GM12891 (cell line): ENCODE measurements at regions not wholly inside any gene's neighbourhood (a gene's known extent, or its start where the extent isn't known, plus 50 kb on each side); places are given as distances from the start of the nearest gene placed in this dataset.

Experiments
- DNase-seq: peaks from one replicate; pipeline ENCODE4 v3.0.0; 2011; ENCODE audit warnings: low spot score; ENCODE audit not compliant: insufficient read length
- FAIRE-seq: peaks from 2 replicates; lab custom pipeline; 2011; peaks lifted over from hg19 to GRCh38; lab: Jason Lieb, UNC
- PAX5 ChIP-seq: IDR thresholded peaks from 2 replicates; pipeline ENCODE4 v1.6.1; 2011; ENCODE audit warnings: low read length, moderate library complexity, mild to moderate bottlenecking; ENCODE audit not compliant: insufficient read depth, severe bottlenecking
- POLR2A ChIP-seq: IDR thresholded peaks from 2 replicates; pipeline ENCODE4 v1.6.1; 2011; ENCODE audit warnings: low read depth, low read length, control low read depth
- POLR2AphosphoS5 ChIP-seq: IDR thresholded peaks from 2 replicates; pipeline ENCODE4 v1.6.1; 2011; ENCODE audit warnings: low read depth, low read length, control low read depth
- POU2F2 ChIP-seq: IDR thresholded peaks from 2 replicates; pipeline ENCODE4 v1.6.1; 2011; ENCODE audit warnings: low read depth, mild to moderate bottlenecking, control low read depth, low read length, moderate library complexity
- SPI1 ChIP-seq: IDR thresholded peaks from 2 replicates; pipeline ENCODE4 v1.6.1; 2011; ENCODE audit warnings: low read depth, low read length, control low read depth
- TAF1 ChIP-seq: IDR thresholded peaks from 2 replicates; pipeline ENCODE4 v1.6.1; 2011; ENCODE audit warnings: low read depth, low read length, control low read depth

DNA sequence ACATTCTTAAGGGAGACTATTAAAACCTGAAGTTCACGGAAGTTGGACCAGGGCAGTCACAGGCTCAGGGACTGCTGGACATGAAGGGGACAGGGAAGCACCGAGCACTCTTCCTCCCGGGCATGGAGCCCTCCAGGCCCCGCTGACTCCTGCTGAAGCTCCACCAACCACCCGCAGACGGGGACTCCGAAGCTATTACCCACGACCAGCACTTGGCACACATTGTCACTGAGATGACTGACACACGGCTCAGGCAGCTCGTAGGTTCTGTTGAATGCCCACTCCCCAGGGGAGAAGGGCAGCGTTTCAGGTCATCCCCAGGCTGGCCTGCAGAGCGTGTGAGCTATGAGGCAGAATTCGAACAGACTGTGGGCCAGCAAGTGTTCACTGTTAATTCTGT is 234.8 kb downstream of the NDUFA10 start:
- no peak for DNase-seq
- no peak for TF ChIP-seq POLR2A
- no peak for TF ChIP-seq SPI1
- TF ChIP-seq TAF1 = no peak
- TF ChIP-seq POLR2AphosphoS5 = no peak
- no peak for TF ChIP-seq POU2F2
- TF ChIP-seq PAX5 = no peak
- no peak for FAIRE-seq

DNA sequence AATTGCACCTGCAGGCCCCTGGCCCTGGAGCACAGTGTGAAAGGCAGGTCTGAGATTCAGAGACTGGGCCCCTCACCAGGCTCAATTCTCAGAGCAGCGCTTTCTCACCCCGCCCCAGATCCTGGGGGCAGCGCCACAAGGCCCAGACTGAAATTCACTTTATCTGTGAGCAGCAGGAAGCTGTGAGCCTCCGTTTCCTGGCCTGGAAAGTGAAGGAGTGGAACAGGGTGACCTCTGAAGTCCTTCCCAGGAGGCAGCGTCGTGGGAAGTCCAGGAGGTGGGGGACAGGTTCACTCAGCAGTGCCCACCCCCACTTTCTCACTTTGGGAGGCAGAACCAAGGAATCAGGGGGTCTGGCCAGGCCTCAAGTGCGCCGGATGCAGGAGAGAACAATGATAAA is 235.4 kb downstream of the NDUFA10 start:
- TF ChIP-seq POLR2AphosphoS5 = no peak
- no peak for TF ChIP-seq POU2F2
- no peak for TF ChIP-seq POLR2A
- TF ChIP-seq PAX5 = no peak
- TF ChIP-seq SPI1 = no peak
- no peak for TF ChIP-seq TAF1
- FAIRE-seq (no peak), DNase-seq (no peak)

DNA sequence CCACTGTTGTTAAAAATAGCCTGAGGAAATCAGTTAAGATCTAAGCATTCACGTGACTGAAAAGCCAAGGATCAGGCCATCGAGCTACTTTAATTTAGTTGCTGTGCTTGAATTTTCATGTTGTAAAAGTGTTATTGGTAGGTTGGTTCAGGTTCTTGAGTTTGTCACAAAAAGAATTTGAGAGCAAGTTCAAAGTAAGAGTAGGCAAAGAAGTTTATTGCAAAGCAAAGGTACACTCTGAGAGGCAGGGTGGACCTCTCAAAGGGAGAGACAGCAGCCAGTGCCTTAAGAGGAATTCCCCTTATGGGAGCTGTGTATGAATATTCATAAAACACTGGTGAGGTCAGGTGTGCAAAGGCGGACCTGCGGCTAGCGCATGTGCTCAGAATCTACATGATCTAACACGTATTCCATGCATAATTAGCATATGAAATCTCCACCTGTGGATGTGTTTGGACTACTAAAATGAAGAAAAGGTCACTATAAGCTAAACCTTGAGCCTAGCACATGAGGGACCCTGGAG is 236.5 kb downstream of the NDUFA10 start:
- no peak for FAIRE-seq
- no peak for DNase-seq
- no peak for TF ChIP-seq POLR2A
- no peak for TF ChIP-seq SPI1
- no peak for TF ChIP-seq POU2F2

DNA sequence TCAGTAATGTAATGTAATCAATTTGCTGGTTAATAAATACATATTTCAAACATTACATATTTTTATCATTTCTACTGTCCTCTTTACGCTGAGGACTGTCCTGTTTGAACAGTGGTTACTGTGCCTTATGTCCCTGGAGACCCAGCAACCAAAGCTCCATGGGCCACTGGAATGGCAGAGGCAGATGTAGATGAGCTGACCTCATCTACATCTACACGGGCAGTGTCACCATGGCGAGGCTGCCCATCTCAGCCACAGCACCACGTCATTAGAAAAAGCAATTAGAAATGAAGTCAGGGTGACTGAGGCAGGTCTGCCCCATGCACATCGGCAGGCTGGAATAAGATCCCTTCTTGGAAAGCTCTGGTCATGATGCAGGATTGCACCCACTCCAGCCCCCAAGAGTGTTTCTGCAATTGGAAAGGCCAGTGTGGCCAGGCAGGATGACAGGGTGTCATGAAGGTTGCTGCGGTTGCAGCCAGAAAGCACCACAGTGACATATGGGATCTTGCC is 237.5 kb downstream of the NDUFA10 start:
- FAIRE-seq (no peak), DNase-seq (no peak)
- no peak for TF ChIP-seq POLR2A
- TF ChIP-seq SPI1 = no peak
- TF ChIP-seq PAX5 = no peak
- no peak for TF ChIP-seq POLR2AphosphoS5
- TF ChIP-seq TAF1 = no peak
- no peak for TF ChIP-seq POU2F2

DNA sequence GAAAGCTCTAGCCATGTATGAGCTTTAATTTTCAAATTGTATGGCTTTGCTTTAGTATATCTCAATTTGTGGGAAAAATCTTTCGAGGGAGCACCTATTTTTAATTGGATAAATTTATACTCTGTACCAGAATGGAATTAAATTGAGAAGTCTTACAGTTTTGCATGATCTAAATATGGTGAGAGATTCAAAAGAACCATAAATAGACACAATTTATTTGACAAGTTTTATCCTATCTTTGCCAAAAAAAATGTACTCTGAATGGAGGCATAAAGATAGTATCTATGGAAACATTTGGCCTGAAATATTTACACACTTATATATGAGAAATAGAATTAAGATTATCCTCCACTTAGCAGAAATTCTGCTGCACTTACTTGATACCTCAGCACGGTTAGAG is 238.4 kb downstream of the NDUFA10 start:
- TF ChIP-seq TAF1 (no peak), POU2F2 (no peak), PAX5 (no peak), POLR2AphosphoS5 (no peak), SPI1 (no peak), POLR2A (no peak)
- DNase-seq (no peak), FAIRE-seq (no peak)

DNA sequence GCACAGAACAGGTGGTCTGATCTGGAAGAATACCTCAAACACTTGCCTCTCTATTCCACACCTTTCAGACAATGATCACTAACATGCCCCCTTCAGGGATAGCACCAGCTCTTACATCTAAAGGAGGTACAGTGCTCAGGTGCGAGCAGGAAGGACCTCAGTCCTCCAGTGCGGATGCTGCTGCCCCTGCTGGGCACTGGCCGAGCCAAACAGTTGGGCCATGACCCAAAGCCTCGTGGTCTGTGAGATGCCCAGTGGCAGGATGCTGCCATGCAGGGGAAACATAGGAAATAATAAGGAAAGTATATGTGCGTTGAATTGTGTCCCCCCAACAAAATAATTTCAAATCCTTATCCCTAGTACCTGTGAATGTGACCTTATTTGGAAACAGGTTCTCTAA is 243.7 kb downstream of the NDUFA10 start:
- no peak for DNase-seq
- no peak for FAIRE-seq
- TF ChIP-seq SPI1 (no peak), POLR2A (no peak), TAF1 (no peak), POLR2AphosphoS5 (no peak), POU2F2 (no peak), PAX5 (no peak)

DNA sequence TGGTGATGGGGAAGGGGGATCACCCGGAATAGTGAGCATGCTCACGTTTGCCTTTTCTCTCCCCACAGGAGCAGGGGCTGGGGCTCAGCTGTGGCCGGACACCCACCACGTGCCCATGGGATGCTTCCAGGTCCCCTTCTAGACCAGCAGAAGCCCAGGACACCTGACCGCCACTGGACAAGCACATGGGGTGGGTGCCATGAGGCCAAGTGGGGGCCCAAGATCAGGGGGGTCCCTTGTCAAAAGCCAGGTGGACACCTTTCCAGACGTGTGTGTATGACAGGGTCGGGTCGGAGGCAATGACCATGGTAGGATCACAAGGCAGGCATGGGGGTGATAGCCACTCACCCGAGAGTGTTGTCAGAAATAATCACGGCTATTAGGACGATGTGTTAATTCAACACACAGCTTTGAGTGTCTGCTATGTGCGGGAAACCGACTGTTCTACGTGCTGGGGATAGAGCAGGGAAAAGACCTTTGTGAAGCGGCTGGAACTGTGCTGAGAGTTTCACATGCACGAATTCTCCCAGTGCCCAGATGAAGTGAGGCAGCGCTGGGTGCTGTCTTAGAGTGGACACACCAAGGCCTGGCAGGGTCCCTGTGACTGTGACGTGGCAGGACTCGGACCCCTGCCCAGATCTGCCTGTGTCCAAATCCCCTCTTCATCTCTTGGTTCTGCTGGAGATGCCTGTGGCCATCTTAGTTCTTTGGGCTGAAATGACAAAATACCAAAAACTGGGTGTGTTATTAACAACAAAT is 244.7 kb downstream of the NDUFA10 start:
- TF ChIP-seq TAF1 (no peak), POU2F2 (no peak), POLR2A (no peak)
- FAIRE-seq = no peak
- no peak for DNase-seq

DNA sequence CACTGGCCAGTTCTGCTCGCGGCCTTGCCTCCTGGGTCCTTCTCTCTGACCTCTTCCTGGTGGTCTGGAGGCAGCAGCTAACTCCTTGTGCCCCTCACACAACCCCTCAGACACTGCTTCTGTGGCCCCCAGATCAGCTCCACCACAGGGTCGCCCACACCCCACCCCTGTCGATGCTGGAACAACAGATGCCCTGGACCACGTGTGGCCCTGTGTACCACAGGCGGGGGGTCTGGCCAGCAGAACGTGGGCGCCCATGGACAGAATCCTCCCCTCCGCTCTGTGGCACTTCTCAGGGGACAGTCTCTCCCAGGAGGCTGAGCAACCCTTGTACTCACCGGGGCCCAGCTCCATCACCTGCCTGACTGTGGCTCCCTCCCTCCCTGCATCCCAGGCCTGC is 245.6 kb downstream of the NDUFA10 start:
- TF ChIP-seq POLR2A = no peak
- no peak for TF ChIP-seq TAF1
- no peak for TF ChIP-seq POLR2AphosphoS5
- no peak for TF ChIP-seq SPI1
- TF ChIP-seq PAX5 = no peak
- FAIRE-seq (no peak), DNase-seq (no peak)

DNA sequence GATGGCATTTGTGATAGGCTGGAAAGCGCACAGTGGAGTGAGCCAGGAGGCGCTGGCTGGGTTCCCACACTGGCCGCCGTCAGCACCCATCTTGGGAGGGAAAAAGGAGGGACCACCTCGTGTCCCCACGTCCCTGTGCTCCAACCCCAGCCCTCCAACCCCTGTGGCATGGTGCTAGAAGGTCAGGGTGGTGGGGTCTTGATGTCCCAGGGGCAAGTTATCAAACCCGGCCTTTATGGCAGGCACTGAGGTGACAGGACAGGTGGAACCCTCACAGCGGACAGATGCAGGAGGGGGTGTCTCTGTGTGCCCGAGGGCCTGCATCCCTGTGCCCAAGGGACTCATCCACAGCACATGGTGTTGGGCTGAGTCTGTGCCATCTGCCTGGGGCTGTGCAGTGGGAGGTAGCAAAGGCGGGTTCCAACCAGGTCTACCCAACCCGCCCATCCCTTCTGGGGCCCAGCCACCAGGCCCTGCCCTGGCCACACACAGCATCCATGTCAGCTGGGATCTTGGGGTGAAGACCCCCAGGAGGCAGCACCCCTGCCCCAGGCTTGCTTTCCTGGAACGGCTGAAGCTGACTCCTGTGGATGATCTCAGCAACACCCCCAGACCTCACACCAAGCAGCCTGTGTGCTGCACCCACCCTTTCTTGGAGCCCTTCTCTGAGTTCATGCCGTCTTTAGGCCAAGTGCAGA is 246.1 kb downstream of the NDUFA10 start:
- FAIRE-seq (no peak), DNase-seq (no peak)
- no peak for TF ChIP-seq TAF1
- no peak for TF ChIP-seq PAX5
- TF ChIP-seq SPI1 = no peak
- TF ChIP-seq POLR2A = no peak
- no peak for TF ChIP-seq POU2F2
- TF ChIP-seq POLR2AphosphoS5 = no peak
